Thyroid gland (tissue), 4 donors: ENCODE measurements at regions not wholly inside any gene's neighbourhood (a gene's known extent, or its start where the extent isn't known, plus 50 kb on each side); places are given as distances from the start of the nearest gene placed in this dataset.

Experiments
- CTCF ChIP-seq, 6 experiments: fragments of 200-600 bp in 3 of 6; fragments of 450-650 bp in 3 of 6; sonication (generic) in 3 of 6; IDR thresholded peaks; one replicate each; pipeline ENCODE4 v1.5.1; 2016 to 2019; ENCODE audit warnings: antibody characterized with exemption in 6 of 6, mild to moderate bottlenecking in 2 of 6, inconsistent platforms in 1 of 6, moderate library complexity in 1 of 6
- POLR2A ChIP-seq, 2 donors: fragments of 450-650 bp; IDR thresholded peaks; one replicate each; pipeline ENCODE4 v1.6.1; 2017; ENCODE audit warnings: antibody characterized with exemption in 2 of 2, mild to moderate bottlenecking in 2 of 2, moderate library complexity in 1 of 2

GRCh38 chr22:48677168-48677520, 1150.5 kb downstream of the BRD1 start:
- TF ChIP-seq POLR2A (IDR thresholded peaks at IDR 0.05): no peak
- no peak for TF ChIP-seq CTCF (IDR thresholded peaks at IDR 0.05)
